HG02610 (cell line): ENCODE measurements at regions not wholly inside any gene's neighbourhood (a gene's known extent, or its start where the extent isn't known, plus 50 kb on each side); places are given as distances from the start of the nearest gene placed in this dataset.
A peak's percentile ranks its signal among the peaks of the same experiment; 100 is the strongest.

ENCODE experiments used
- ATAC-seq: cut with Tn5 transposase; IDR thresholded peaks from one replicate; pipeline ENCODE4 v1.9.1; 2021; ENCODE audit warnings: mild to moderate bottlenecking, moderate library complexity; ENCODE audit not compliant: unreplicated experiment

GRCh38 chr13:44171156-44171555 lies 202.5 kb upstream of the SERP2 start:
- ATAC-seq: no peak

GRCh38 chr13:44171861-44172260 lies 201.8 kb upstream of the SERP2 start:
- ATAC-seq: no peak

DNA sequence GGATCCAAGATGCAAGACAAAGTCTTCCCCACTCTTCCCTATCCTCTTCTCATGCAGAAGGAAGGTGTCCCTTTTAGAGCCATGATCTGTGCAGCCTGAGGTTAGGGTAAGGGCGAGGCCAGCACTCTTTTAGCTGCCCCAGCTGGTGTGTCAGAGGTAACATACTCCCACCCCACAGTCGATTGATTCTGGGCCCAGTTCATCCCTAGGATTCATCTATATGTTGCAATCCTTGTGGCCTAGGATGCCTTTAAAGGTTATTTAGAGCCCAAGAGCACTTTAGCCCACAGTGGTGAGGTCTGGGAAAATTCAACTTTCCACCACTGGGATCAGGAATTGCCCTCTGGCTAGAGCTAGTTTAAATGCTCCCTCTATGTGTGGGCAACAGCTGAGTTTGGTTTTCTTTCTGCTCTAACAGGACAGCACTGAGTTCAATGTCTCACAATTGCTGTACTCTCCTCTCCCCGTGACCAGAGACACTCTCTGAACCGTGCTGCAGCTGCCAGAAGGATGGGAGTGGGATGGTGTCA lies 201.3 kb upstream of the SERP2 start:
- no peak for ATAC-seq

GRCh38 chr13:44174769-44175425 lies 198.7 kb upstream of the SERP2 start:
- no peak for ATAC-seq

DNA sequence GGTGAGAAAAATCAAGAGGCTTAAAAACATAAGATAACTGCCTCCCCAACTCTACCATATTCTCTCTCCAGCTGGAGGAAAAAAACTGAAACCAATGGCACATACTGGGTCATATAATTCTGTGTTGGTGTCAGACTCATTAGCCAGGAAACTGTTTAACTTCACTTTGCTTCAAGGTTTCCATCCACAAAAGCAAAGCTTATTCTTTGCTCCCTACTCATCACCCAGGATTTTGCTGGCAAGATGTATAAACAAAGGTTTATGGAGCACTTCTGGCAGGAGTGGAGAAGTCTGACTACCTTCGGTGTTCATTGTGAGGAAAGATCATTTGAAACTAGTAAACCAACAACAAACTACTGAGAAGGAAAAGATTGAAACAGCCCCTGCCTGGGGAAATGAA lies 197.5 kb upstream of the SERP2 start:
- ATAC-seq: no peak

DNA sequence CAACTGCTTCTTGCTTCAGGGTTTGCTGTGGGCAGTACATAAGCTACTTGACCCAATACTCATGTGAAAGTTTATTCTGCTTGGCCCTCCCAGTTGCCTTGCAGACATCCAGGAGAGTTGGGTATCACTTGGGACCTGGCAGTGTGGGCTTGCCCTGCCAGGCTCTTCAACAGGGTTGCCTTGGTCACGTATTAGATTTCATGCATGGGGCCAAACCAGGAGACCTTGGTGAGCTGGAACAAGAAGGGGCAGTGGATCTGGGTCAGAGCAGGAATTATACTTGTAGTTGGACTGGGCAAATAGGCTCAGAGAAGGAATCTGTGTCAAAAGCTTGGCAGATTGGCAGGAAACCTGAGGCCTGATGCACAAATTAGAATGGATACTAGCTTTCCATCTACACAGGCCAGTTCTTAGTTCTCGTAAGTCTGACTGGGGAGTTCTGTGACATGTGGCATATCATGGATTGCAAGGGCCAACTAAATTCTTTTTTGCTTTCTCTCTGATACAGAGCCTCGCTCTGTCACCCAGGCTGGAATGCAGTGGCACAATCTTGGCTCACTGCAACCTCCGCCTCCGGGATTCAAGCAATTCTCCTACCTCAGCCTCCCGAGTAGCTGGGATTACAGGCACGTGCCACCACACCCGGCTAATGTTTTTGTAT lies 192.6 kb upstream of the SERP2 start:
- ATAC-seq: no peak

- ATAC-seq: no peak
Measured at GRCh38 chr13:44181931-44182330, 191.7 kb upstream of the SERP2 start.

- no peak for ATAC-seq
Measured at GRCh38 chr13:44184740-44185139, 188.9 kb upstream of the SERP2 start.

DNA sequence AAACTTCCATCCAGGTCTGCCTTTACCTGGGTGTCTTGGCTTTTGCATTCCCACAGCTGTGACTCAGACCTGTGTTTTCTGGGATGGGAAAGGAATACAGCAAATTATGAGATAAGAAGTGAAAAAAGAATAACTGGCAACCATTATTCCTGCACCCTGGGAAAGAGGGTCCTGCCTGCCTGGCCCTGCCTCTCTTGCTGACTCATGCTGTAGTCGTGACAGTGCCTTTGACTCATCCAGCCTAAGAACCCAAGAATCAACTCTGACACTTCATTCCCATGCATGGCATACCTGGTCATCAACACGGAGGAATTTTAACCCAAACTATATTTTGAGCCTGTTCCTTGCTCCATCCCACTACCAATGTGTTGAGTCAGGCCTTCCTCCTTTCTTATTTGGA lies 185.4 kb upstream of the SERP2 start:
- ATAC-seq: no peak

- no peak for ATAC-seq
Measured at GRCh38 chr13:44189085-44189484, 184.5 kb upstream of the SERP2 start.

GRCh38 chr13:44191103-44191502 lies 182.5 kb upstream of the SERP2 start:
- ATAC-seq: no peak

DNA sequence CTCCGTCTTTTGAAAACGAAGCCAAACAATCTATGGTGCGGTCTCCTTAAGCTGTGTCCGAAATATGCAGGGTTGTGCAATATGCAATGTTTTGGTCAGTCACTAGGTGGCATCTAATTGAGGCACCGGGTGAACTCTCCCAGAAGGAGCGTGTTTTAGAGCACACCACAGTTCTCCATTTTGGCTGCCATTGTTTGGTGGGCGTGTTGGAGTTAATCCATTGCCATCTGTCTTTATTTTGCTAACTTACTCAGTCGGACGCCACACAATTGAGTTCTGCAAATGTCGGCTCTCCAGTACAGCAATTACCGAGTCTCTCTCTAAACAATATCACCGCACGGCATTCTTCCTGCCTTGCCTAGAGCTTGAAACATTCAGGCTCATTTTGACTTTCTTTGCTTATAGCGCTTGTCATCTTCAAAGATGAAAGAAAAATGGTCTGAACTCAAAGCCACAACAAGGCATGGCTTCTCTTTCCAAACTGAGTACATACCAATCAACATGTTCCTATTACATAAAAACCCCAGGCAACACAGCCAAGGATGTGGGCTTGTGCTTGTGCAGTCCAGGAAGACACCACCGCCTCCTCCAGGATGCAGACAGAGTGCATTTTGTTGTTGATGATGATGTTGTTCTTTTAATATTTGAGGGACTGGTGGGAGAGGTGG lies 182.0 kb upstream of the SERP2 start:
- no peak for ATAC-seq

GRCh38 chr13:44193731-44194130 lies 179.9 kb upstream of the SERP2 start:
- ATAC-seq: no peak

DNA sequence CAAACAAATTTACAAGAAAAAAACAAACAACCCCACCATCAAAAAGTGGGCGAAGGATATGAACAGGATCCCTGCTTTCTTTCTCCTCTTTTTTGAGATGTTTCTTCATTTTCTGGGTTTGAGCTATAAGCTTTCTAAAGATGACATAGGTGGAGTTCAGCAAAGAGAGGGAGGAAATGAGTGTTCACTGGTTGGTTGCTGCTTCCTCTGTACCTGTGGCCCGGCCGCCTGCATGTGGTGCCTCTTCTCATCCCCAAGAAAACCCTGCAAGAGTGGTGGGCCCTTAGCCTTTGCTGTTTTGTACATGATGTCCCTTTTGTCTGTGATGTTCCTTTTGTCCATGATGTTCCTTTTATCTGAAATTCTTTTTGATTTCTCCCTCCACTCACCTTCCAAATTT lies 178.4 kb upstream of the SERP2 start:
- no peak for ATAC-seq

GRCh38 chr13:44196196-44196751 lies 177.3 kb upstream of the SERP2 start:
- ATAC-seq: no peak

DNA sequence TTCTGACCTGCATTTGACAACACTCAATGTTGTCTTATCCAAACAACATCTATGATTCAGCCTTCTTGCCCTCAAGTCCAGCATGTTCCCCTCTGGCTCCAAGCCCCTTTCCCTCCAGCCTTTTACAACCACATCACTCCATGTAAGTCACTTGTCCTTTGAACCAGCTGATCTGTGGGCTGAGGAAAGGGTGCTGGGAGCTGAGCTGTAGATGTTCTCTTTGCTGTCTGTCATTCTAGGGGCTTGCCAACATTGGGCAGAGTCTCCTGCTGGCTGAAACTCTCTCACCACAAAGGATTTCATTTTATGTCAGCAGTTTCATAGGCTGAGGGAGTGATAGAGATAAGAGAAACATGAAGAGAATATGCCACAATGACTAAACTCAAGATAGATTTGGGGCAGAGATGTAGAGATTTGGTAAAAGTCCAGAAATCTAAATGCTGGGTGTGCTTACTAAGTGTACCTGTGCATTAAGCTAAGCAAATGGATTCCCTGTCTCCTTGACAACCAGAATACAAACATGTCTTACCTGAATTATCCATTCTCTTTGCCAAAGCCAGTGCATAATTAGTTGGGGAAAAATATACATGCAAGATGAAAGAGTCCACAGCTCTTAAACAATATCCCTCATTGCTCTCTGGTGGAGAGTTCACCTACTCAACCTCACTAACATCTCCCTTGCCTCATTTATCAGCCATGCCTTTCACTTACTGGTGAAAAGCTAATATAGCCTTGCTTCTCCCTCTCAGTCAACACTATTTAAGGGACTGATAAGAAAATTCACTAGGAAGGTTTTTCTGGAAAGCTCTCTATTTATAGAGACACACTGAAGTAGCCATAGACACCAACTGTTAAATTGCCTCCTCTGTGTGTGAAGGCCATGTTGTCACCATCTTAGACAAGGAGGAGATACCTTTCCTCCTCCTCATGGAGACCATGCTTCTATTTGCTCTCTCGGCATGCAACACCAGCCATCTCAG lies 175.5 kb upstream of the SERP2 start:
- peak; percentile 96 for ATAC-seq

DNA sequence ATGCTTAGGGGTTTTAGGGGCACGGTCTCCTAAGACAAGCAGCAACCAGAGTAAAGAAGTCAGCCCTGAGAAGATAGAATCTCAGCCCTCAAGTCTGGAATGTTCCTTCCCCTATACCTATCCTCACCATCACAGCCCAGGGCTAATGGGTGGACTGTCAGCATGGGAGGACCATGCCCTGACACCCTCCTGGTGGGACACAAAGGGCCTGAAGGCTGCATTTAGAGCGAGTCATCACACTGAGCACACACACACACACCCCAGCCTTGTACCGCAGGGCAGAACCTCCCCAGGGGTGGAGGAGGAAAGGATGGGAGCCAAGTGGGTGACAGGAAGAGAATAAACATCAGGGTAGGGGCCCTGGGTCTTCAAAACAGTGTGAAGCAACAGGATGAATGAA lies 174.8 kb upstream of the SERP2 start:
- ATAC-seq: no peak

DNA sequence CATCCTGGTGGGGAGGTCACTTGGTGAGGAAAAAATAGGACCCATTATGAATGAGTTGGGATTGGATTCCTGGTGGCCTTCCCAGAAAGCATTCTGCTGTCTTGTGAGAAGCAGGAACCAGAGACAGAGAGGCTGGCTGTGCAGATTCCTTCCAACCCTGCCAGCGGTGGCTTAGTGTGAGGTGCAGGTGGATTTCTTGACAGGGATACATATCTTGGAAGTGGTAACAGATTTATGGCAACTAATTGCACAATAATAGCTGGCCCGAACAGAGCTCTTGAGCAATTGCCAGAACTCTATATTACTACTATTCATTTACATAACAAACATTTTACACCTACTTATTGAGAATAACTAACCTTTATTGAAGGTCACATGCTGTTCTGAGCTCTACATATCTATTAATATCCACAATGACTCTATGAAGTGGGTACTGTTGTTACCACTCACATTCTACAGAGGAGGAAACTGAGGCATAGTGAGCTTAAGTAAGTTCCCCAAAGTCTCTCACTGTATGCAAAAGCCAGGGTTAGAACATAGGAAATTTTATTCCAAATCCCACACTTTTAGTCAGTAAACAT lies 173.9 kb upstream of the SERP2 start:
- ATAC-seq: no peak

DNA sequence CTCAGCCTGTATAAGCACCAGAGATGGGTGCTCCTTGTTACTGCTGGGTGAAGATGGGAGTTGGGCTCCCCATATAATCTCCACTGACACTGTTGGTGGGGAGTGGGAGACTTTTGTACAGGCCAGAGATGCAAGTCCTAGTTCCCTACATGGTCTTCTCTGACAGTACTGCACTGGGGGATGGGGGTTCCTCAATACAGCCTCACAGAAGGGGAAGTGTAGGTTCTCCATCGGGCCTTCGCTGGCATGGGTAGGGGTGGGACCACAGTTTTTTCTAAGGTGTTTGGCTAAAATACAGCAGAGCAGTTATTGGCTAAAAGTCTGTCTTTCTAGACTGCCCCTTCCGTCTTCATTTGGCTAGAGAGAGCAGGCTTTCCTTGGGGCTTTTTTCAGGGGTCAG lies 167.2 kb upstream of the SERP2 start:
- ATAC-seq: no peak

DNA sequence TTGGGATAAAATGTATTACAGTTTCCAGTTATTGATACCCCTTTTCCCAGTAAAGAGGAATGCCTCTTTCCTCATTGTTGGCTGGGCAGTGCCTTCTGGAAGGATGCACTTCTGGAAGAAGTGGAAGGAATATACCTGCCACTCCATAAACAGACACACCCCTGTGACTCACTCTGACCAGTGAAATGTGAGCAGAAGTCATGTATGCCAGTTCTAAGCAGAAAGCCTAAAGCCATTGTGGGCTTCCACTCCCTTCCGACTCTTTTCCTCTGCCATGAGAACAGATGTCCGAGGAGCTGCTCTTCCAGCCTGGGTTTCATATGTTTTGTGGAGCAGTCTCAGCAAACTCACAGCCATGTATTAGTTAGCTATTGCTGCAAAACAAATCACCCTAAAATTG lies 166.1 kb upstream of the SERP2 start:
- ATAC-seq: no peak
